ENCODE measurements at regions not wholly inside any gene's neighbourhood (a gene's known extent, or its start where the extent isn't known, plus 50 kb on each side); places are given as distances from the start of the nearest gene placed in this dataset.

GRCh38 chr13:90188351-90188636 lies 1159.2 kb upstream of the MIR17HG start:
- CTCF ChIA-PET, result interaction anchor here (1.0 kb wide), 1 partner anchor 10 kb away, joined by 4 read pairs; no protein-coding TSS in a partner anchor
- Histone ChIP-seq H3K14ac (replicated peaks; ENCODE audit: low read depth, low read length) (no peak overlapping the region), H4K20me1 (ENCODE audit: insufficient read depth, low read length) (no peaks in the 10 kb centered on the region), H3K9me3 (ENCODE audit: control insufficient read depth, insufficient read depth, low read length) (no peaks in the 10 kb centered on the region), H3K9me1 (ENCODE audit: insufficient read depth, low read length) (no peaks in the 10 kb centered on the region), H3K23ac (ENCODE audit: low read depth, low read length) (no peak overlapping the region), H2AK5ac (ENCODE audit: low read depth, low read length) (no peak overlapping the region), H3K4me2 (ENCODE audit: low read depth, low read length) (no peak overlapping the region), H3K27ac (ENCODE audit: insufficient read depth, low read length) (no peak overlapping the region), H3K79me1 (ENCODE audit: low read depth in 1 of 2, low read length in 2 of 2) (no peaks in the 10 kb centered on the region), H2AFZ (replicated peaks; ENCODE audit: low read length, poor library complexity) (no peak overlapping the region), H2BK20ac (ENCODE audit: low read depth, low read length) (no peak overlapping the region), H3K27me3 (ENCODE audit: control insufficient read depth, insufficient read depth, low read length) (no peaks in the 10 kb centered on the region), H2BK15ac (ENCODE audit: low read depth, low read length) (no peak overlapping the region), H3K56ac (ENCODE audit: extremely low read depth, insufficient read depth, low read length) (no peak overlapping the region), H3K9ac (ENCODE audit: low read depth, low read length) (no peak overlapping the region), H4K8ac (ENCODE audit: low read depth in 2 of 2, low read length in 2 of 2) (no peak overlapping the region), H3K36me3 (ENCODE audit: control insufficient read depth, insufficient read depth, low read length) (no peaks in the 10 kb centered on the region), H3K4me1 (ENCODE audit: control insufficient read depth, insufficient read depth, low read length) (no peaks in the 10 kb centered on the region), H2BK5ac (ENCODE audit: low read depth, low read length, poor library complexity, severe bottlenecking) (no peak overlapping the region), H3K4ac (ENCODE audit: low read depth, low read length) (no peak overlapping the region), H3K4me3 (ENCODE audit: insufficient read depth, low read depth, low read length) (no peak overlapping the region), H2AK9ac (replicated peaks; ENCODE audit: low read depth, low read length, poor library complexity) (no peak overlapping the region), H3K18ac (ENCODE audit: low read depth, low read length) (no peak overlapping the region), H4K91ac (ENCODE audit: insufficient read depth, low read depth, low read length) (no peak overlapping the region), H4K5ac (ENCODE audit: low read depth, low read length) (no peak overlapping the region), H2BK120ac (ENCODE audit: low read depth, low read length) (no peak overlapping the region)
- in situ Hi-C loops (cut with MboI; ENCODE audit: low sequenced_read_pairs) (no loop called here), intact Hi-C loops (cut with micrococcal nuclease) (no loop called here), dilution Hi-C loops (cut with HindIII; ENCODE audit: low sequenced_read_pairs, unreplicated experiment) (no loop called here)
- BruUV-seq (replicated peaks), result no TSS peak
- WGBS, 2 experiments (ENCODE audit: extremely low coverage in 2 of 2, insufficient read length in 1 of 2), result no CpG with 5 or more reads among the region's 3 CpGs
- no peak for TF ChIP-seq SMC3 (IDR thresholded peaks at IDR 0.05; ENCODE audit: low read depth, low read length)
- TF ChIP-seq CHD1 (IDR thresholded peaks at IDR 0.05; ENCODE audit: low read depth, low read length), result no peak
- no peak for TF ChIP-seq MXI1 (IDR thresholded peaks at IDR 0.05; ENCODE audit: borderline replicate concordance, low read depth, low read length)
- no peak for TF ChIP-seq MAFK (IDR thresholded peaks at IDR 0.05; ENCODE audit: low read depth, low read length)
- TF ChIP-seq FOS (IDR thresholded peaks at IDR 0.05; ENCODE audit: low read depth, low read length), result no peak
- TF ChIP-seq BHLHE40 (IDR thresholded peaks at IDR 0.05; ENCODE audit: low read depth, low read length), result no peak
- no peak for TF ChIP-seq RFX5 (IDR thresholded peaks at IDR 0.05; ENCODE audit: low read depth, low read length)
- no peak for TF ChIP-seq POLR2A (IDR thresholded peaks at IDR 0.05; ENCODE audit: low read depth, low read length)
- TF ChIP-seq ELK1 (IDR thresholded peaks at IDR 0.05; ENCODE audit: borderline replicate concordance, low read depth, low read length), result no peak
- TF ChIP-seq RAD21 (IDR thresholded peaks at IDR 0.05; ENCODE audit: low read length), result no peak
- TF ChIP-seq CTCF (conservative IDR thresholded peaks at IDR 0.05; ENCODE audit: low read depth, low read length), result no peak
- TF ChIP-seq USF2 (IDR thresholded peaks at IDR 0.05; ENCODE audit: low read depth, low read length), result no peak
- TF ChIP-seq CEBPB (IDR thresholded peaks at IDR 0.05; ENCODE audit: low read depth, low read length), result no peak
- no peak for TF ChIP-seq MAZ (IDR thresholded peaks at IDR 0.05; ENCODE audit: borderline replicate concordance, low read depth, low read length)
- no peak for TF ChIP-seq NFE2L2 (IDR thresholded peaks at IDR 0.05; ENCODE audit: low read depth, low read length)
- ATAC-seq (ENCODE audit: low read depth), result no peak
- no peak for DNase-seq
- POLR2A ChIA-PET (ENCODE audit: unreplicated experiment), result no interaction called here

Measured in IMR-90 (cell line).